ENCODE measurements at regions not wholly inside any gene's neighbourhood (a gene's known extent, or its start where the extent isn't known, plus 50 kb on each side); places are given as distances from the start of the nearest gene placed in this dataset.

- H3K4me3 ChIP-seq (ENCODE audit: low read depth in 1 of 5, low read length in 5 of 5) = no peak overlapping the region
Measured at GRCh38 chr3:22225161-22225560, 474.2 kb upstream of the ZNF385D start.

DNA sequence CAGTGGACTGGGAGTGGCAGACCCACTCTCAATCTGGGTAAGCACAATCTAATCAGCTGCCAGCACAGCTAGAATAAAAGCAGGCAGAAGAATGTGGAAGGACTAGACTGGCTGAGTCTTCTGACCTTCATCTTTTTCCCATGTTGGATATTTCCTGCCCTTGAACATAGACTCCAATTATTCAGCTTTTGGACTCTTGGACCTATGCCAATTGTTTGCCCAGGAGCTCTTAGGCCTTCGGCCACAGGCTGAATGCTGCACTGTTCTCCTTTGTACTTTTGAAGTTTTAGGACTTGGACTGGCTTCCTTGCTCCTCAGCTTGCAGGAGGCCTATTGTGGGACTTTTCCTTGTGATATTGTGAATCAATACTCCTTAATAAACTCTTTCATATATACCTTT lies 477.7 kb upstream of the ZNF385D start:
- H3K4me3 ChIP-seq (ENCODE audit: low read depth in 1 of 5, low read length in 5 of 5) = no peak overlapping the region
- no peaks in the 10 kb centered on the region for H3K4me1 ChIP-seq (ENCODE audit: control insufficient read depth in 5 of 5, insufficient read depth in 5 of 5, low read length in 5 of 5)
- no peaks in the 10 kb centered on the region for H3K36me3 ChIP-seq (ENCODE audit: control insufficient read depth in 5 of 5, insufficient read depth in 5 of 5, low read length in 5 of 5)
- peaks cover 0 to 9% (median 6%) of the 10 kb centered on the region in 5 donors for H3K9me3 ChIP-seq (ENCODE audit: control insufficient read depth in 5 of 5, low read length in 5 of 5)
- H3K27me3 ChIP-seq (ENCODE audit: control insufficient read depth in 5 of 5, insufficient read depth in 4 of 5, low read length in 5 of 5) = no peaks in the 10 kb centered on the region
- H3K9ac ChIP-seq (ENCODE audit: low read length in 5 of 5) = no peak overlapping the region
- H3K27ac ChIP-seq (ENCODE audit: low read depth, low read length) = no peak overlapping the region

More at GRCh38 chr3:22225161-22225560, 474.2 kb upstream of the ZNF385D start:
- Histone ChIP-seq H3K4me1 (ENCODE audit: control insufficient read depth in 5 of 5, insufficient read depth in 5 of 5, low read length in 5 of 5) (no peaks in the 10 kb centered on the region), H3K27me3 (ENCODE audit: control insufficient read depth in 5 of 5, insufficient read depth in 4 of 5, low read length in 5 of 5) (no peaks in the 10 kb centered on the region), H3K9me3 (ENCODE audit: control insufficient read depth in 5 of 5, low read length in 5 of 5) (peaks cover 0 to 9% (median 6%) of the 10 kb centered on the region in 5 donors), H3K27ac (ENCODE audit: low read depth, low read length) (no peak overlapping the region), H3K36me3 (ENCODE audit: control insufficient read depth in 5 of 5, insufficient read depth in 5 of 5, low read length in 5 of 5) (no peaks in the 10 kb centered on the region), H3K9ac (ENCODE audit: low read length in 5 of 5) (no peak overlapping the region)

DNA sequence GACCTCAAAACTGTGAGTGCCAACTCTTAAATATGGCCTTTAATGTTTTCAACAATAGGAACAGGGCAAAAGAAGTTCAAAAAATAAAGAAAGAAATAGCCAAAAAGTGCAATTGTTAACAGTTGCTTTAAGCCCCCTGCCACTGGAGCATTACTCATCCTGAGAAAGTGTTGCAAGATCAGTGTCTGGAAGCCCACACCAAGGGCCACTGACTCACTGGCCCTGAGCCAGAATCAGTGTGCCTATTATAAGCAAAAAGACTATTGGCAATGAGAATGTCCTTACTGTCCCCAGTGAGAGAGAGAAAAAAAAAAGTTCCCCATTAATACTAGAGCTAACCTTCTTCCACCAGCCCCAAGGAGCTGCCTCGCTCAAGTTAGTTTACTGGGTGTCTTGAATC lies 480.1 kb upstream of the ZNF385D start:
- Histone ChIP-seq H3K4me1 (ENCODE audit: control insufficient read depth in 5 of 5, insufficient read depth in 5 of 5, low read length in 5 of 5) (no peaks in the 10 kb centered on the region), H3K27ac (ENCODE audit: low read depth, low read length) (no peak overlapping the region), H3K36me3 (ENCODE audit: control insufficient read depth in 5 of 5, insufficient read depth in 5 of 5, low read length in 5 of 5) (no peaks in the 10 kb centered on the region), H3K9me3 (ENCODE audit: control insufficient read depth in 5 of 5, low read length in 5 of 5) (peaks cover 0 to 9% (median 6%) of the 10 kb centered on the region in 5 donors), H3K4me3 (ENCODE audit: low read depth in 1 of 5, low read length in 5 of 5) (no peak overlapping the region), H3K9ac (ENCODE audit: low read length in 5 of 5) (no peak overlapping the region), H3K27me3 (ENCODE audit: control insufficient read depth in 5 of 5, insufficient read depth in 4 of 5, low read length in 5 of 5) (no peaks in the 10 kb centered on the region)

- H3K27me3 ChIP-seq (ENCODE audit: control insufficient read depth in 5 of 5, insufficient read depth in 4 of 5, low read length in 5 of 5) = no peaks in the 10 kb centered on the region
- no peaks in the 10 kb centered on the region for H3K36me3 ChIP-seq (ENCODE audit: control insufficient read depth in 5 of 5, insufficient read depth in 5 of 5, low read length in 5 of 5)
- H3K4me3 ChIP-seq (ENCODE audit: low read depth in 1 of 5, low read length in 5 of 5) = no peak overlapping the region
- no peak overlapping the region for H3K27ac ChIP-seq (ENCODE audit: low read depth, low read length)
- no peaks in the 10 kb centered on the region for H3K4me1 ChIP-seq (ENCODE audit: control insufficient read depth in 5 of 5, insufficient read depth in 5 of 5, low read length in 5 of 5)
- no peaks in the 10 kb centered on the region for H3K9me3 ChIP-seq (ENCODE audit: control insufficient read depth in 5 of 5, low read length in 5 of 5)
- H3K9ac ChIP-seq (ENCODE audit: low read length in 5 of 5) = no peak overlapping the region
Measured at GRCh38 chr3:22236490-22237270, 485.7 kb upstream of the ZNF385D start.

DNA sequence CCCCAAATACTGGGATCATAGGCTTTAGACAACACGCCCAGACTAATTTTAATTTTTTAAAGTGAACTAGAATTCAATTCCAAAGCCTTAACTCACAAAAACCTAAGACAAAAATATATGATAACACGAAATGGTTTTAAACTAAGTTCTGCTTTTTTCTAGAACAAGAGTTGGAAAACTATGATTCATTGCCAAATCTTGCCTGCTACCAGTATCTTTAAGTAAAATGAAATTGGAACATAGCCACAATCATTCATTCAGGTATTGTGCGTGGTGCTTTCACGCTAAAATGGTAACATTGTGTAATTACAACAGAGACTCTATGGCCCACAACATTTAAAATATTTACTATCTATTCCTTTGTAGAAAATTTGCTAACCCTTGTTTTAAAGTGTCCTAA lies 488.0 kb upstream of the ZNF385D start:
- H3K36me3 ChIP-seq (ENCODE audit: control insufficient read depth in 5 of 5, insufficient read depth in 5 of 5, low read length in 5 of 5) = no peaks in the 10 kb centered on the region
- H3K4me3 ChIP-seq (ENCODE audit: low read depth in 1 of 5, low read length in 5 of 5) = no peak overlapping the region
- H3K9ac ChIP-seq (ENCODE audit: low read length in 5 of 5) = no peak overlapping the region
- H3K27me3 ChIP-seq (ENCODE audit: control insufficient read depth in 5 of 5, insufficient read depth in 4 of 5, low read length in 5 of 5) = no peaks in the 10 kb centered on the region
- H3K4me1 ChIP-seq (ENCODE audit: control insufficient read depth in 5 of 5, insufficient read depth in 5 of 5, low read length in 5 of 5) = no peaks in the 10 kb centered on the region
- no peak overlapping the region for H3K27ac ChIP-seq (ENCODE audit: low read depth, low read length)
- no peaks in the 10 kb centered on the region for H3K9me3 ChIP-seq (ENCODE audit: control insufficient read depth in 5 of 5, low read length in 5 of 5)

- Histone ChIP-seq H3K4me1 (ENCODE audit: control insufficient read depth in 5 of 5, insufficient read depth in 5 of 5, low read length in 5 of 5) (peaks cover 0 to 9% (median 3%) of the 10 kb centered on the region in 5 donors), H3K27me3 (ENCODE audit: control insufficient read depth in 5 of 5, insufficient read depth in 4 of 5, low read length in 5 of 5) (no peaks in the 10 kb centered on the region), H3K9ac (ENCODE audit: low read length in 5 of 5) (no peak overlapping the region), H3K4me3 (ENCODE audit: low read depth in 1 of 5, low read length in 5 of 5) (no peak overlapping the region), H3K36me3 (ENCODE audit: control insufficient read depth in 5 of 5, insufficient read depth in 5 of 5, low read length in 5 of 5) (no peaks in the 10 kb centered on the region), H3K9me3 (ENCODE audit: control insufficient read depth in 5 of 5, low read length in 5 of 5) (no peaks in the 10 kb centered on the region), H3K27ac (ENCODE audit: low read depth, low read length) (no peak overlapping the region)
Measured at GRCh38 chr3:22241110-22241509, 490.1 kb upstream of the ZNF385D start.

- Histone ChIP-seq H3K4me1 (ENCODE audit: control insufficient read depth in 5 of 5, insufficient read depth in 5 of 5, low read length in 5 of 5) (peaks cover 0 to 9% (median 3%) of the 10 kb centered on the region in 5 donors), H3K9ac (ENCODE audit: low read length in 5 of 5) (no peak overlapping the region), H3K27ac (ENCODE audit: low read depth, low read length) (no peak overlapping the region), H3K4me3 (ENCODE audit: low read depth in 1 of 5, low read length in 5 of 5) (no peak overlapping the region), H3K27me3 (ENCODE audit: control insufficient read depth in 5 of 5, insufficient read depth in 4 of 5, low read length in 5 of 5) (no peaks in the 10 kb centered on the region), H3K9me3 (ENCODE audit: control insufficient read depth in 5 of 5, low read length in 5 of 5) (no peaks in the 10 kb centered on the region), H3K36me3 (ENCODE audit: control insufficient read depth in 5 of 5, insufficient read depth in 5 of 5, low read length in 5 of 5) (no peaks in the 10 kb centered on the region)
Measured at GRCh38 chr3:22244761-22245521, 493.9 kb upstream of the ZNF385D start.

- no peaks in the 10 kb centered on the region for H3K36me3 ChIP-seq (ENCODE audit: control insufficient read depth in 5 of 5, insufficient read depth in 5 of 5, low read length in 5 of 5)
- H3K27me3 ChIP-seq (ENCODE audit: control insufficient read depth in 5 of 5, insufficient read depth in 4 of 5, low read length in 5 of 5) = no peaks in the 10 kb centered on the region
- H3K27ac ChIP-seq (ENCODE audit: low read depth, low read length) = no peak overlapping the region
- peaks cover 0 to 9% (median 3%) of the 10 kb centered on the region in 5 donors for H3K4me1 ChIP-seq (ENCODE audit: control insufficient read depth in 5 of 5, insufficient read depth in 5 of 5, low read length in 5 of 5)
- no peaks in the 10 kb centered on the region for H3K9me3 ChIP-seq (ENCODE audit: control insufficient read depth in 5 of 5, low read length in 5 of 5)
- H3K4me3 ChIP-seq (ENCODE audit: low read depth in 1 of 5, low read length in 5 of 5) = no peak overlapping the region
- no peak overlapping the region for H3K9ac ChIP-seq (ENCODE audit: low read length in 5 of 5)
Measured at GRCh38 chr3:22245811-22246583, 495.0 kb upstream of the ZNF385D start.

GRCh38 chr3:22249658-22250057 lies 498.6 kb upstream of the ZNF385D start:
- no peaks in the 10 kb centered on the region for H3K9me3 ChIP-seq (ENCODE audit: control insufficient read depth in 5 of 5, low read length in 5 of 5)
- H3K27ac ChIP-seq (ENCODE audit: low read depth, low read length) = no peak overlapping the region
- H3K4me3 ChIP-seq (ENCODE audit: low read depth in 1 of 5, low read length in 5 of 5) = no peak overlapping the region
- peaks cover 0 to 8% (median 3%) of the 10 kb centered on the region in 5 donors for H3K4me1 ChIP-seq (ENCODE audit: control insufficient read depth in 5 of 5, insufficient read depth in 5 of 5, low read length in 5 of 5)
- H3K9ac ChIP-seq (ENCODE audit: low read length in 5 of 5) = no peak overlapping the region
- no peaks in the 10 kb centered on the region for H3K36me3 ChIP-seq (ENCODE audit: control insufficient read depth in 5 of 5, insufficient read depth in 5 of 5, low read length in 5 of 5)
- no peaks in the 10 kb centered on the region for H3K27me3 ChIP-seq (ENCODE audit: control insufficient read depth in 5 of 5, insufficient read depth in 4 of 5, low read length in 5 of 5)

GRCh38 chr3:22257252-22257651 lies 506.2 kb upstream of the ZNF385D start:
- no peaks in the 10 kb centered on the region for H3K9me3 ChIP-seq (ENCODE audit: control insufficient read depth in 5 of 5, low read length in 5 of 5)
- no peak overlapping the region for H3K27ac ChIP-seq (ENCODE audit: low read depth, low read length)
- no peaks in the 10 kb centered on the region for H3K4me1 ChIP-seq (ENCODE audit: control insufficient read depth in 5 of 5, insufficient read depth in 5 of 5, low read length in 5 of 5)
- no peak overlapping the region for H3K4me3 ChIP-seq (ENCODE audit: low read depth in 1 of 5, low read length in 5 of 5)
- no peak overlapping the region for H3K9ac ChIP-seq (ENCODE audit: low read length in 5 of 5)
- H3K27me3 ChIP-seq (ENCODE audit: control insufficient read depth in 5 of 5, insufficient read depth in 4 of 5, low read length in 5 of 5) = no peaks in the 10 kb centered on the region
- no peaks in the 10 kb centered on the region for H3K36me3 ChIP-seq (ENCODE audit: control insufficient read depth in 5 of 5, insufficient read depth in 5 of 5, low read length in 5 of 5)
